Testis (tissue), 2 donors: ENCODE measurements at regions not wholly inside any gene's neighbourhood (a gene's known extent, or its start where the extent isn't known, plus 50 kb on each side); places are given as distances from the start of the nearest gene placed in this dataset.

Experiments used
- DNase-seq: peaks from one replicate; pipeline ENCODE4 v3.0.0-alpha.2; 2019
- H3K27ac ChIP-seq, 2 donors: fragments of 200-600 bp; sonication (generic); one replicate each; pipeline ENCODE4 v1.5.1; 2019
- H3K27me3 ChIP-seq: fragments of 200-600 bp; sonication (generic); one replicate; pipeline ENCODE4 v1.5.1; 2019
- H3K36me3 ChIP-seq: fragments of 200-600 bp; sonication (generic); one replicate; pipeline ENCODE4 v1.5.1; 2017; ENCODE audit warnings: low read depth; ENCODE audit errors: missing control alignments
- H3K4me1 ChIP-seq: fragments of 200-600 bp; sonication (generic); one replicate; pipeline ENCODE4 v1.5.1; 2019
- H3K4me3 ChIP-seq, 2 donors: fragments of 200-600 bp; sonication (generic); one replicate each; pipeline ENCODE4 v1.5.1; 2017 to 2019
- H3K9me3 ChIP-seq: fragments of 200-600 bp; sonication (generic); one replicate; pipeline ENCODE4 v1.5.1; 2017
- CTCF ChIP-seq, 3 experiments: fragments of 450-650 bp in 2 of 3; fragments of 200-600 bp in 1 of 3; sonication (generic) in 1 of 3; IDR thresholded peaks; one replicate each; pipeline ENCODE4 v1.5.1; 2016 to 2019; ENCODE audit warnings: antibody characterized with exemption in 3 of 3, mild to moderate bottlenecking in 2 of 3, moderate library complexity in 1 of 3
- POLR2A ChIP-seq: fragments of 450-650 bp; IDR thresholded peaks from one replicate; pipeline ENCODE4 v1.6.1; 2017; ENCODE audit warnings: antibody characterized with exemption, mild to moderate bottlenecking, moderate library complexity
- WGBS, 2 donors: methylation state at CpG; one replicate each; pipeline ENCODE4 v1.1.5; 2018; 5-methylcytosine and 5-hydroxymethylcytosine counted together
- intact Hi-C: fragments of 100-400 bp; cut with DNase I; formaldehyde crosslinking; loops from one replicate; pipeline ENCODE4 v1.15.1; 2023; ENCODE audit warnings: low total_unique reads

GRCh38 chr3:150349314-150350097 is 58.6 kb upstream of the TSC22D2 start:
- DNase-seq = no peak
- H3K27me3 ChIP-seq = no peaks in the 10 kb centered on the region
- H3K4me3 ChIP-seq = no peak overlapping the region
- H3K9me3 ChIP-seq = no peaks in the 10 kb centered on the region
- H3K4me1 ChIP-seq = no peaks in the 10 kb centered on the region
- no peak overlapping the region for H3K27ac ChIP-seq
- WGBS, 2 donors = 78 to 81% methylated on average over 7 of the region's 7 CpGs
- intact Hi-C loops = no loop called here
- TF ChIP-seq CTCF (IDR thresholded peaks at IDR 0.05) (no peak), POLR2A (no peak)
- H3K36me3 ChIP-seq = no peaks in the 10 kb centered on the region

DNA sequence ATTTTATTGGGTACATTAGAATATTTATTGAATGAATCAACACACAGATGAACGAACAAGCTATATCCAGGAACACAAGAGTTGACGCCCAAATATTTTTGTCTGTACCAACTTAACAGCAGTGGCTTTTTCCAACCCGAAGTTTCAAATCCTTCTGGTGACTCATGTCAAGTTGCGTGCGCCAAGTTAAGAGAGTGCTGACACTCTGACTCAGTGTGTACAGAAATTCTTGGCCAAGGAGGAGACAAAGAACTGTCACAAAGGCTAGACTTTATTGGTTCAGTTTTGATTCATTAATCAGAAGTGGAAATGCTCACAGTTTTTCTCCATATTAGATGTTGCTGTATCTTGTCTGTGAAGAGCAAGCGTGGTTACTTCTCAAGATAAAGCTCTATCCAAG is 59.6 kb upstream of the TSC22D2 start:
- no peaks in the 10 kb centered on the region for H3K36me3 ChIP-seq
- no peak for TF ChIP-seq CTCF (IDR thresholded peaks at IDR 0.05)
- no peak for TF ChIP-seq POLR2A
- H3K4me3 ChIP-seq = no peak overlapping the region
- H3K9me3 ChIP-seq = no peaks in the 10 kb centered on the region
- no peak for DNase-seq
- WGBS, 2 donors = 45 to 52% methylated on average over 6 of the region's 6 CpGs
- intact Hi-C loops = no loop called here
- no peaks in the 10 kb centered on the region for H3K4me1 ChIP-seq
- no peak overlapping the region for H3K27ac ChIP-seq
- no peaks in the 10 kb centered on the region for H3K27me3 ChIP-seq

GRCh38 chr3:150346981-150347863 is 60.9 kb upstream of the TSC22D2 start:
- 81% methylated on average over 10 of the region's 10 CpGs for WGBS, 2 donors
- H3K4me1 ChIP-seq = no peaks in the 10 kb centered on the region
- H3K4me3 ChIP-seq = no peak overlapping the region
- no peak overlapping the region for H3K27ac ChIP-seq
- intact Hi-C loops = no loop called here
- no peaks in the 10 kb centered on the region for H3K9me3 ChIP-seq
- TF ChIP-seq CTCF (IDR thresholded peaks at IDR 0.05) (no peak), POLR2A (no peak)
- no peaks in the 10 kb centered on the region for H3K36me3 ChIP-seq
- DNase-seq = no peak
- no peaks in the 10 kb centered on the region for H3K27me3 ChIP-seq

DNA sequence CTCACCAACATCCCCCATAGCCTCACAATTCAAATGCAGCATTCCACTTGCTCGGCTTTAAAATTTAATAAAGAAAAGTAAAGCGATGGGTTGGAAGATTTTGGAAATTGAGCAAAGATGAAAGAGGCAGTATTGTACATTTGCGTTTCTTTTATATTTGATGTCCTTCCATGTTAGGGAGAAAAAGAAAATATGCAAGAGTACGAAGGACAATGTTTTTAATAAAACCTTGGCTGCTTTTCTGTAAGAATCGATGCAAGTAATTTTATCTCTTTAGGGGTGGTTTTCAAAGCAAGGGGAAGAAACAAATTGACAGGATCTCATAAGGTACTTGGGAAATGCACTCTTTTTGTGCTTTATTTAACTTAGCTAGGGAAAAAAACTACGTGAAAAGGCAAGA is 61.8 kb upstream of the TSC22D2 start:
- DNase-seq = no peak
- intact Hi-C loops = no loop called here
- 74 to 77% methylated on average over 6 of the region's 6 CpGs for WGBS, 2 donors
- TF ChIP-seq POLR2A = no peak
- no peak for TF ChIP-seq CTCF (IDR thresholded peaks at IDR 0.05)
- no peaks in the 10 kb centered on the region for H3K36me3 ChIP-seq
- H3K27me3 ChIP-seq = no peaks in the 10 kb centered on the region
- no peak overlapping the region for H3K27ac ChIP-seq
- H3K4me1 ChIP-seq = no peaks in the 10 kb centered on the region
- no peaks in the 10 kb centered on the region for H3K9me3 ChIP-seq
- H3K4me3 ChIP-seq = no peak overlapping the region
